Sigmoid colon (tissue), 6 donors: ENCODE measurements at regions not wholly inside any gene's neighbourhood (a gene's known extent, or its start where the extent isn't known, plus 50 kb on each side); places are given as distances from the start of the nearest gene placed in this dataset.
"Not testable (repeated sequence)": the region's sequence is repeated elsewhere in the genome, so short reads cannot be mapped to it uniquely, and the experiment has no call there.

Experiments
- DNase-seq: peaks from one replicate; pipeline ENCODE4 v3.0.0-alpha.2; 2019
- H3K27ac ChIP-seq, 4 donors: fragments of 200-600 bp; sonication (generic); one replicate each; pipeline ENCODE4 v1.5.1; 2016 to 2019; ENCODE audit warnings: mild to moderate bottlenecking in 1 of 4
- H3K27me3 ChIP-seq, 3 donors: fragments of 200-600 bp; sonication (generic); one replicate each; pipeline ENCODE4 v1.5.1; 2019; ENCODE audit warnings: mild to moderate bottlenecking in 1 of 3
- H3K36me3 ChIP-seq, 4 donors: fragments of 200-600 bp; sonication (generic); one replicate each; pipeline ENCODE4 v1.5.1; 2016 to 2019
- H3K4me1 ChIP-seq, 4 donors: fragments of 200-600 bp; sonication (generic); one replicate each; pipeline ENCODE4 v1.5.1; 2017 to 2019
- H3K4me3 ChIP-seq, 4 donors: fragments of 200-600 bp; sonication (generic); one replicate each; pipeline ENCODE4 v1.5.1; 2017 to 2019; ENCODE audit warnings: mild to moderate bottlenecking in 2 of 4, moderate library complexity in 1 of 4
- H3K9me3 ChIP-seq, 4 donors: fragments of 200-600 bp in 3 of 4; sonication (generic) in 3 of 4; one replicate each; pipeline versions ENCODE4 v1.5.1 to v1.6.1; 2013 to 2019
- EP300 ChIP-seq, 4 donors: sonication (generic); formaldehyde crosslinking; IDR thresholded peaks; one replicate each; pipeline ENCODE4 v1.6.1; 2017; ENCODE audit warnings: antibody characterized with exemption in 4 of 4
- POLR2A ChIP-seq, 2 donors: fragments of 450-650 bp; IDR thresholded peaks; one replicate each; pipeline ENCODE4 v1.6.1; 2016; ENCODE audit warnings: antibody characterized with exemption in 2 of 2, mild to moderate bottlenecking in 2 of 2, moderate library complexity in 2 of 2
- POLR2AphosphoS5 ChIP-seq, 4 donors: sonication (generic); formaldehyde crosslinking; IDR thresholded peaks; one replicate each; pipeline ENCODE4 v1.6.1; 2017; ENCODE audit warnings: antibody characterized with exemption in 4 of 4
- WGBS, 2 donors: extraction: QIAGEN DNeasy Blood & Tissue Kit; methylation state at CpG; one replicate each; pipeline ENCODE4 v1.1.7; 2013; 5-methylcytosine and 5-hydroxymethylcytosine counted together
- intact Hi-C: fragments of 100-400 bp; cut with DNase I; formaldehyde crosslinking; loops from one replicate; pipeline ENCODE4 v1.15.1; 2023
- TF ChIP-seq, protein P1 (sequence below), 4 experiments: fragments of 450-650 bp in 3 of 4; fragments of 200-600 bp in 1 of 4; IDR thresholded peaks; one replicate each; pipeline ENCODE4 v1.5.1; 2016 to 2019; ENCODE audit warnings: antibody characterized with exemption in 4 of 4, mild to moderate bottlenecking in 3 of 4, moderate library complexity in 2 of 4
- donor health status: healthy with polysubstance abuse.
- donor health status: healthy.

DNA sequence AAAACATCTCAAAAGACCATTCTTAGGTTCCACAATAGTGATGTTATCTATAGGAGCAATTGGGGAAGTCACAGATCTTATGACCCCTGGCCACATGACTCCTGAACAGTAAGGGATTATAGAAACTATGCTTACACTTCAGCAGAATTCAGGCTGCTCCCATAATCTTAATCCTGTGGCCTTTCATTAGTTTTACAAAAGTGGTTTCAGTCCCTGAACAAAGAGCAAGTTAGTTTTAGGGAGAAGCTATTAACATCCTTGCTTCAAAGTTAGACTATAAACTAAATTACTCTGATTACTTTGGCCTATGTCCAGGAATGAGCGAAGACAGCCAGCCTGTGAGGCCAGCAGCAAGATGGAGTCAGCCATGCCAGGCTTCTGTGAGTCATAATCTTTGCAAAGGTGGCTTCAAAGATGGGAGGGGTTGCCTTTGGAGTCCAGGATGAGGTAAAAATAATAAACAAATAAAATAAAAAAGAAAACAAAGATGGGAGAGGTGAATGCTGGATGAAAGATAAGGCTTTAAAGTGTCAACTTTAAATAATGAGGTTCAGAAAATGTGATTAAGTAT is 168.7 kb upstream of the NDUFV2 start:
- peak overlapping the region in 1 of 4 donors; percentile 31 for H3K27ac ChIP-seq
- DNase-seq: no peak
- no peaks in the 10 kb centered on the region for H3K36me3 ChIP-seq
- intact Hi-C loops: no loop called here
- WGBS, 2 donors: 12 to 49% methylated on average over 1 of the region's 1 CpG
- no peak overlapping the region for H3K4me3 ChIP-seq
- peaks cover 0 to 6% (median 0%) of the 10 kb centered on the region in 4 donors for H3K4me1 ChIP-seq
- H3K27me3 ChIP-seq: no peaks in the 10 kb centered on the region
- H3K9me3 ChIP-seq: peaks cover 0 to 8% (median 5%) of the 10 kb centered on the region in 4 donors
- TF ChIP-seq, protein P1, sequence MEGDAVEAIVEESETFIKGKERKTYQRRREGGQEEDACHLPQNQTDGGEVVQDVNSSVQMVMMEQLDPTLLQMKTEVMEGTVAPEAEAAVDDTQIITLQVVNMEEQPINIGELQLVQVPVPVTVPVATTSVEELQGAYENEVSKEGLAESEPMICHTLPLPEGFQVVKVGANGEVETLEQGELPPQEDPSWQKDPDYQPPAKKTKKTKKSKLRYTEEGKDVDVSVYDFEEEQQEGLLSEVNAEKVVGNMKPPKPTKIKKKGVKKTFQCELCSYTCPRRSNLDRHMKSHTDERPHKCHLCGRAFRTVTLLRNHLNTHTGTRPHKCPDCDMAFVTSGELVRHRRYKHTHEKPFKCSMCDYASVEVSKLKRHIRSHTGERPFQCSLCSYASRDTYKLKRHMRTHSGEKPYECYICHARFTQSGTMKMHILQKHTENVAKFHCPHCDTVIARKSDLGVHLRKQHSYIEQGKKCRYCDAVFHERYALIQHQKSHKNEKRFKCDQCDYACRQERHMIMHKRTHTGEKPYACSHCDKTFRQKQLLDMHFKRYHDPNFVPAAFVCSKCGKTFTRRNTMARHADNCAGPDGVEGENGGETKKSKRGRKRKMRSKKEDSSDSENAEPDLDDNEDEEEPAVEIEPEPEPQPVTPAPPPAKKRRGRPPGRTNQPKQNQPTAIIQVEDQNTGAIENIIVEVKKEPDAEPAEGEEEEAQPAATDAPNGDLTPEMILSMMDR (IDR thresholded peaks at IDR 0.05): no peak

DNA sequence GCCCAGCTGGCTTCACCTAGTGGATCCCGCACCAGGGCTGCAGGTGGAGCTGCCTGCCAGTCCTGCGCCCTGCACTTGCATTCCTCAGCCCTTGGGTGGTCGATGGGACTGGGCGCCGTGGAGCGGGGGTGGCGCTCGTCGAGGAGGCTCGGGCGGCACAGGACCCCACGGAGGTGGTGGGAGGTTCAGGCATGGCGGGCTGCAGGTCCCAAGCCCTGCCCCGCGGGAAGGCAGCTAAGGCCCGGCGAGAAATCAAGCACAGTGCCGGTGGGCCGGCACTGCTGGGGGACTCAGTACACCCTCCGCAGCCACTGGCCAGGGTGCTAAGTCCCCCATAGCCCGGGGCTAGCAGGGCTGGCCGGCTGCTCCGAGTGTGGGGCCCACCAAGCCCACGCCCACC is 167.2 kb upstream of the NDUFV2 start:
- 94 to 95% methylated on average over 24 of the region's 24 CpGs for WGBS, 2 donors
- H3K27ac ChIP-seq, intact Hi-C loops: not testable (repeated sequence)

DNA sequence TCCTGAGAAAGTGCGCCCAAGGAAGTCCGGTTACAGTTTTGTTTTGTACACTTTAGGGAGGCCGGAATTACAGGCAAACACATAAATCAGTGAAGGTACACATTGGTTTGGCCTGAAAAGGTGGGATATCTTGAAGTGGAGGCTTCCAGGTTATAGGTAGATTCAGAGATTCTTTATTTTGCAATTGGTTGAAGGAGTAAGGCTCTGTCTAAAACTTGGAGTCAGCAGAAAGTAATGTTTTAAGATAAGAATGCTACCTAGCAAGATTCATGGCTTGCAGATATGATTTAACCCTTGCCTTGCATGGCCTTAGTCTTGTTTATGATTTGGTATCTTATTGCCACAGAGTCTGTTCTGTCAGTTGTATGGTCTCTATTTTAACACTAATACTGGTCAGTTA is 165.9 kb upstream of the NDUFV2 start:
- intact Hi-C loops: no loop called here
- H3K36me3 ChIP-seq: no peaks in the 10 kb centered on the region
- H3K4me3 ChIP-seq: no peak overlapping the region
- 68 to 81% methylated on average over 3 of the region's 3 CpGs for WGBS, 2 donors
- TF ChIP-seq EP300 (IDR thresholded peaks at IDR 0.05): no peak
- no peak for DNase-seq
- no peaks in the 10 kb centered on the region for H3K9me3 ChIP-seq
- peaks cover 0 to 6% (median 0%) of the 10 kb centered on the region in 4 donors for H3K4me1 ChIP-seq
- no peaks in the 10 kb centered on the region for H3K27me3 ChIP-seq
- no peak overlapping the region for H3K27ac ChIP-seq

More for the DNA sequence above, 167.2 kb upstream of the NDUFV2 start:
- H3K27me3 ChIP-seq, H3K4me3 ChIP-seq, H3K4me1 ChIP-seq, DNase-seq, H3K36me3 ChIP-seq, H3K9me3 ChIP-seq: not testable (repeated sequence)

DNA sequence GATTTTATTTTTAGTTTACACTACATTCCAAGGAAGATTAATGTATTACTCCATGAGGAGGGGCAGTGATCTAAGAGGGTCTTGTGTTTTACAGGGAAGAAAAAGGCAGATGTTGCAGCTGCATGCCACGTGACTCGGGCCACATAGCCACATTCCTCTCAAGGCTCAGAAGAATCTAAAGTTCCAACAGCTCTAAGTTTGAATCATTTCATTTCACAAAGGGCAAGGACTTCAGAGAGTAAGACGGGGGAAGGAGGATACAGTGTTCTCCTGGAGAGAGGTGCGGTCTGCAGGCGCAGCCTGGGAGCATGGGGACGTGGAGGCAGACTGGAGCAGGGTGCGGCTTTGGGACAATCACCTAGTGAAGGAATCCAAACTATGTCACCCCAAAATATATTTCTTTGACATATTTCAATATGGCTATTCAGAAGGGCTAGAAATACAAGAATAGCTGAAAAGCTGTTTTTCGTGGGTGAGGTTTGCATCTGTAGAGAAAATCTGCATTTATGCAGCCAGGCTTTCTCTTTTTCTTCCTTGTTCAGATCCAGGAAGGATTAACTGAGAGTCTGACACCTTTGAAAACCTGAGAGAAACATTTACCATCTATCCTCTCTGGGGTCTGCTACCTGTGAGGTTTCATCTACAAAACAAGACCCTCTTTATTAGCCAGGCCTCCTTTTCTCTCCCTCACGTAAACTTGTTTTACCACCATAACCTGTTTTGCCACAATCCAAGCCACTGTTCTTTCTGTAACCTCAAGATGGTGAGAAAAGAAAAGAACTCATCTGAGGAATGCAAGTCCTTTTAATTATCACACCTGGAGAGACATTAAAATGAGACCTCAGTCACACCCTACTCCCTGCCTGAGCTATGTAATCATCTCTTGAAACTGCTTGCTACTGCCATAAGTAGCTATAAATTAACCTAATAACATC is 165.1 kb upstream of the NDUFV2 start:
- no peak overlapping the region for H3K27ac ChIP-seq
- H3K27me3 ChIP-seq: no peaks in the 10 kb centered on the region
- H3K4me1 ChIP-seq: peaks cover 0 to 6% (median 0%) of the 10 kb centered on the region in 4 donors
- intact Hi-C loops: no loop called here
- H3K36me3 ChIP-seq: no peaks in the 10 kb centered on the region
- no peak for DNase-seq
- 83 to 88% methylated on average over 9 of the region's 9 CpGs for WGBS, 2 donors
- TF ChIP-seq EP300 (IDR thresholded peaks at IDR 0.05) (no peak), POLR2A (IDR thresholded peaks at IDR 0.05) (no peak)
- TF ChIP-seq, protein P1 (IDR thresholded peaks at IDR 0.05): no peak
- no peak overlapping the region for H3K4me3 ChIP-seq
- H3K9me3 ChIP-seq: no peaks in the 10 kb centered on the region

DNA sequence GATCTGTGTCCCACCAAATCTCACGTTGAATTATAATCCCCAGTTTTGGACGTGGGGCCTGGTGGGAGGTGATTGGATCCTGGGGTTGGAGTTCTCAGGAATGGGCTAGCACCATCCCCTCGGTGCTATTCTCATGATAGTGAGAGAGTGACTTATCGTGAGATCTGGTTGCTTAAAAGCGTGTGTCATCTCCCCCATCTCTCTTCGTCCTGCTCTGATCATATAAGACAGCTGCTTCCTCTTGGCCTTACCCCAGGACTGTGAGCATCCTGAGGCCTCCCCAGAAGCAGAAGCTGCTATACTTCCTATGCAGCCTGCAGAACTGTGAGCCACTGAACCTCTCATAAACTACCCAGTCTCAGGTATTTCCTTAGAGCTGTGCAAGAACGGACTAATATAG is 163.7 kb upstream of the NDUFV2 start:
- 63 to 82% methylated on average over 7 of the region's 7 CpGs for WGBS, 2 donors
- intact Hi-C loops: no loop called here
- H3K4me3 ChIP-seq: no peak overlapping the region

DNA sequence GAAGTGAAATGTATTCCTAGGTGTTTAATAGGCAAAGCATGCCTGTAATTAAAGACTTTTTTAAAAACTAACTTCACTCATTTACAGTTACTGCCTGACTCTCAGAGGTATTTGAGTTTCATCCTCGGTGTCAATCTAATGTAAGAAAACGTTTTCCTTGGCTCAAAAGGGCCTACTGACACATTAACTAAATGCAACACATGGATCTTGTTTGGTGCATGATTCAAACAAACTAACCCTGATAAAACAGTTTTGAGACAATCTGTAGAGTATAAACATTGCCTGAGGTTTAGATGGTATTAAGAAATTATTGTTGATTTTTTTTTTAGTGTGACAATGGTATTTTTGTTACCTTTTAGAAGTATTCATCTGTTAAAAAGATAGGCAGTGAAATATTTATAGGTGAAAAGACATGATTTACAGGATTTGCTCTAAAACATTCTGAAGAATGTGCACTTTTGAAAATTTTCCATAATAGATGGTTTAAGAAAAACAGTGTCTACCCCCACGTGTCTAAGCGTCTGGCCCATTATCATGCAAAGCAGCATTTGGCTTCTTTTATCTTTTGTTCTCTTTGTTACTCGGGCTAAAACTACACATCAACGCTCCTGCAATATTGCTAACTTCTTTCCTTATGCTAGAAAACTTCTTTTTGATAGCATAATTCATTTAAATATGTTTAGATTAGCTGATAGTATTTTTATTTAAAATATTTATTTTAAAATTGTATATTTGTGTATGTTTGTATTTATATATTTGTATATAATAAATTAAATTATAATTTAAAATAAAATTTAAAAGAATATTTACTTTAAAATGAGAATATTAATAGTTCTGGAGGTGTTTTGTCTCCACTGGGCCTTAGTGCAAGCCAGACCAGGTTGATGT is 160.2 kb upstream of the NDUFV2 start:
- H3K4me1 ChIP-seq: peaks cover 0 to 11% (median 4%) of the 10 kb centered on the region in 4 donors
- no peaks in the 10 kb centered on the region for H3K27me3 ChIP-seq
- no peak overlapping the region for H3K4me3 ChIP-seq
- intact Hi-C loops: no loop called here
- 75 to 78% methylated on average over 6 of the region's 6 CpGs for whole genome bisulfite sequencing, 2 donors
- no peaks in the 10 kb centered on the region for H3K9me3 ChIP-seq
- no peaks in the 10 kb centered on the region for H3K36me3 ChIP-seq
- DNase-seq: no peak
- no peak for TF ChIP-seq POLR2AphosphoS5 (IDR thresholded peaks at IDR 0.05)
- TF ChIP-seq EP300 (IDR thresholded peaks at IDR 0.05): no peak
- no peak for TF ChIP-seq POLR2A (IDR thresholded peaks at IDR 0.05)
- TF ChIP-seq, protein P1 (IDR thresholded peaks at IDR 0.05): no peak
- H3K27ac ChIP-seq: no peak overlapping the region

More for the DNA sequence above, 163.7 kb upstream of the NDUFV2 start:
- Histone ChIP-seq H3K4me1 (peaks cover 0 to 6% (median under 1%) of the 10 kb centered on the region in 4 donors), H3K36me3 (no peaks in the 10 kb centered on the region), H3K27ac (no peak overlapping the region), H3K9me3 (no peaks in the 10 kb centered on the region), H3K27me3 (no peaks in the 10 kb centered on the region)
- TF ChIP-seq POLR2A (IDR thresholded peaks at IDR 0.05): no peak
- DNase-seq: no peak
